Fibroblast of lung (primary cell): ENCODE measurements at regions not wholly inside any gene's neighbourhood (a gene's known extent, or its start where the extent isn't known, plus 50 kb on each side); places are given as distances from the start of the nearest gene placed in this dataset.

Experiments
- DNase-seq, 2 donors: peaks; one replicate each; pipeline versions ENCODE4 v3.0.0 to v3.0.0-alpha.2; 2010; ENCODE audit warnings: low read depth in 2 of 2
- H2AFZ ChIP-seq: 2 replicates; pipeline ENCODE4 v1.5.1; 2012; ENCODE audit warnings: low read length, control low read depth, inconsistent platforms
- H3K27ac ChIP-seq: 2 replicates; pipeline ENCODE4 v1.5.1; 2011; ENCODE audit warnings: low read length, control low read depth; ENCODE audit not compliant: insufficient read depth
- H3K27me3 ChIP-seq: 2 replicates; pipeline ENCODE4 v1.5.1; 2011; ENCODE audit warnings: mild to moderate bottlenecking, low read length; ENCODE audit not compliant: control insufficient read depth, insufficient read depth
- H3K36me3 ChIP-seq: 2 replicates; pipeline ENCODE4 v1.5.1; 2011; ENCODE audit warnings: low read length; ENCODE audit not compliant: control insufficient read depth, insufficient read depth
- H3K4me1 ChIP-seq: 2 replicates; pipeline ENCODE4 v1.5.1; 2011; ENCODE audit warnings: low read length; ENCODE audit not compliant: control insufficient read depth, insufficient read depth; ENCODE audit errors: extremely low read depth
- H3K4me2 ChIP-seq: 2 replicates; pipeline ENCODE4 v1.5.1; 2011; ENCODE audit warnings: low read length, control low read depth; ENCODE audit not compliant: insufficient read depth; ENCODE audit errors: extremely low read depth
- H3K4me3 ChIP-seq, 4 experiments: fragments of 200-600 bp in 1 of 4; sonication (generic) in 1 of 4; replicated peaks in 1 of 4; 2 replicates each; pipeline ENCODE4 v1.5.1; 2011 to 2016; ENCODE audit warnings: low read length in 4 of 4, low read depth in 3 of 4, mild to moderate bottlenecking in 3 of 4, control low read depth in 2 of 4, inconsistent platforms in 1 of 4, mixed read lengths in 1 of 4; ENCODE audit not compliant: insufficient read depth in 1 of 4; ENCODE audit errors: control extremely low read depth in 1 of 4
- H3K79me2 ChIP-seq: 2 replicates; pipeline ENCODE4 v1.5.1; 2012; ENCODE audit warnings: mild to moderate bottlenecking, low read length, inconsistent platforms; ENCODE audit not compliant: control insufficient read depth, insufficient read depth
- H3K9ac ChIP-seq: 2 replicates; pipeline ENCODE4 v1.5.1; 2011; ENCODE audit warnings: mild to moderate bottlenecking, low read length, control low read depth; ENCODE audit not compliant: insufficient read depth
- H3K9me3 ChIP-seq: 2 replicates; pipeline ENCODE4 v1.5.1; 2012; ENCODE audit warnings: low read depth, low read length; ENCODE audit not compliant: control insufficient read depth, insufficient read depth
- H4K20me1 ChIP-seq: 2 replicates; pipeline ENCODE4 v1.5.1; 2011; ENCODE audit warnings: low read length; ENCODE audit not compliant: control insufficient read depth, insufficient read depth; ENCODE audit errors: extremely low read depth
- CTCF ChIP-seq, 2 donors: IDR thresholded peaks in 1 of 2; conservative IDR thresholded peaks in 1 of 2; 1 replicate in 1 of 2; 2 replicates in 1 of 2; pipeline ENCODE4 v1.5.1; 2011 to 2012; ENCODE audit warnings: low read length in 2 of 2, control low read depth in 1 of 2, inconsistent platforms in 1 of 2, low read depth in 1 of 2, mild to moderate bottlenecking in 1 of 2
- EZH2 ChIP-seq: IDR thresholded peaks from 2 replicates; pipeline ENCODE4 v1.5.1; 2012; ENCODE audit warnings: low read length, control low read depth, mild to moderate bottlenecking; ENCODE audit errors: missing control alignments

GRCh38 chr11:27287205-27287604 lies 75.8 kb downstream of the CCDC34 start:
- no peak for DNase-seq
- H3K27ac ChIP-seq, result no peak overlapping the region
- H3K4me2 ChIP-seq, result no peak overlapping the region
- H3K9ac ChIP-seq, result no peak overlapping the region
- H2AFZ ChIP-seq, result no peak overlapping the region
- H3K4me3 ChIP-seq, result no peak overlapping the region
- TF ChIP-seq CTCF (conservative IDR thresholded peaks at IDR 0.05 in 1 of 2, IDR thresholded peaks at IDR 0.05 in 1 of 2; ENCODE audit: low read depth in 1 of 2, low read length in 2 of 2), result no peak
- no peak for TF ChIP-seq EZH2
- H4K20me1 ChIP-seq, result no peaks in the 10 kb centered on the region
- H3K79me2 ChIP-seq, result no peaks in the 10 kb centered on the region
- H3K27me3 ChIP-seq, result no peaks in the 10 kb centered on the region
- peaks cover 3% of the 10 kb centered on the region for H3K4me1 ChIP-seq
- H3K36me3 ChIP-seq, result no peaks in the 10 kb centered on the region
- H3K9me3 ChIP-seq, result no peaks in the 10 kb centered on the region

GRCh38 chr11:27285761-27286160 lies 77.3 kb downstream of the CCDC34 start:
- Histone ChIP-seq H3K4me2 (no peak overlapping the region), H3K4me1 (peaks cover 11% of the 10 kb centered on the region), H3K9ac (no peak overlapping the region), H3K4me3 (no peak overlapping the region), H3K79me2 (no peaks in the 10 kb centered on the region), H3K27me3 (no peaks in the 10 kb centered on the region), H3K36me3 (no peaks in the 10 kb centered on the region), H2AFZ (no peak overlapping the region), H4K20me1 (no peaks in the 10 kb centered on the region), H3K27ac (no peak overlapping the region), H3K9me3 (no peaks in the 10 kb centered on the region)
- no peak for DNase-seq
- TF ChIP-seq EZH2, result no peak
- TF ChIP-seq CTCF (conservative IDR thresholded peaks at IDR 0.05 in 1 of 2, IDR thresholded peaks at IDR 0.05 in 1 of 2; ENCODE audit: low read depth in 1 of 2, low read length in 2 of 2), result no peak

GRCh38 chr11:27282806-27283205 lies 80.2 kb downstream of the CCDC34 start:
- Histone ChIP-seq H3K4me2 (no peak overlapping the region), H3K27me3 (peaks cover 1% of the 10 kb centered on the region), H3K9me3 (no peaks in the 10 kb centered on the region), H3K79me2 (no peaks in the 10 kb centered on the region), H3K9ac (no peak overlapping the region), H3K4me1 (peaks cover 11% of the 10 kb centered on the region), H3K4me3 (no peak overlapping the region), H4K20me1 (no peaks in the 10 kb centered on the region), H3K27ac (peak overlapping the region; percentile 22), H2AFZ (no peak overlapping the region), H3K36me3 (no peaks in the 10 kb centered on the region)
- peak; percentile 16 to 79 for DNase-seq
- TF ChIP-seq CTCF (conservative IDR thresholded peaks at IDR 0.05 in 1 of 2, IDR thresholded peaks at IDR 0.05 in 1 of 2; ENCODE audit: low read depth in 1 of 2, low read length in 2 of 2), result no peak
- TF ChIP-seq EZH2, result no peak
